GM12878 (cell line): ENCODE measurements at regions not wholly inside any gene's neighbourhood (a gene's known extent, or its start where the extent isn't known, plus 50 kb on each side); places are given as distances from the start of the nearest gene placed in this dataset.

Source experiments
- ATAC-seq: fragments of 200-7000 bp; cut with Tn5 transposase; 3 replicates; pipeline ENCODE4 v1.9.1; 2020; ENCODE audit warnings: mild to moderate bottlenecking, moderate library complexity
- BruUV-seq: library from RNA; stranded (reverse); fragments of 400-500 nt; replicated peaks from 2 replicates; lab custom pipeline; 2021; lab: Mats Ljungman, UMichigan
- CTCF ChIA-PET: fragments of 300-600 bp; sonication (Branson Sonifier 250); formaldehyde crosslinking; extraction: SDS; loops from one replicate; lab custom pipeline; 2021; ENCODE audit warnings: inconsistent platforms; lab: Yijun Ruan, JAX
- POLR2A ChIA-PET: fragments of 350-600 bp; formaldehyde crosslinking; extraction: SDS; loops from one replicate; lab custom pipeline; 2021; ENCODE audit warnings: inconsistent platforms; lab: Charles Lee
- RAD21 ChIA-PET: fragments of 300-600 bp; sonication (Branson Sonifier 250); formaldehyde crosslinking; loops from one replicate; lab custom pipeline; 2023; ENCODE audit warnings: antibody characterized with exemption; ENCODE audit not compliant: unreplicated experiment; lab: Charles Lee
- SMC1A ChIA-PET: fragments of 300-600 bp; sonication (Branson Sonifier 250); formaldehyde crosslinking; loops from one replicate; lab custom pipeline; 2023; ENCODE audit not compliant: unreplicated experiment, uncharacterized antibody; lab: Charles Lee
- DNase-seq: peaks from one replicate; pipeline ENCODE4 v3.0.0-alpha.2; 2011; ENCODE audit warnings: low read depth, low spot score
- FAIRE-seq: peaks from 3 replicates; lab custom pipeline; 2011; peaks lifted over from hg19 to GRCh38; lab: Jason Lieb, UNC
- H2AFZ ChIP-seq: 2 replicates; pipeline ENCODE4 v1.6.0; 2011; ENCODE audit warnings: low read depth, low read length, control low read depth; ENCODE audit not compliant: control insufficient read depth
- H3K27ac ChIP-seq: 2 replicates; pipeline ENCODE4 v1.5.1; 2011; ENCODE audit warnings: control low read depth; ENCODE audit not compliant: control insufficient read depth, insufficient read depth
- H3K27me3 ChIP-seq, 2 experiments: replicated peaks in 1 of 2; 2 replicates each; pipeline versions ENCODE4 v1.6.0 to v1.6.1; 2011; ENCODE audit warnings: low read length in 1 of 2; ENCODE audit not compliant: control insufficient read depth in 2 of 2, insufficient read depth in 2 of 2
- H3K36me3 ChIP-seq, 2 experiments: 2 replicates each; pipeline ENCODE4 v1.5.1; 2011; ENCODE audit warnings: low read length in 1 of 2; ENCODE audit not compliant: control insufficient read depth in 2 of 2, insufficient read depth in 2 of 2
- H3K4me1 ChIP-seq: 2 replicates; pipeline ENCODE4 v1.6.1; 2011; ENCODE audit warnings: mild to moderate bottlenecking, low read length, moderate library complexity, mixed read lengths; ENCODE audit not compliant: control insufficient read depth, insufficient read depth
- H3K4me2 ChIP-seq: 2 replicates; pipeline ENCODE4 v1.6.0; 2011; ENCODE audit warnings: control low read depth; ENCODE audit not compliant: control insufficient read depth, insufficient read depth
- H3K4me3 ChIP-seq: fragments of 200-600 bp; sonication (generic); 2 replicates; pipeline ENCODE4 v1.5.1; 2016
- H3K79me2 ChIP-seq: 2 replicates; pipeline ENCODE4 v1.6.0; 2011; ENCODE audit warnings: low read length; ENCODE audit not compliant: control insufficient read depth, insufficient read depth
- H3K9ac ChIP-seq: 2 replicates; pipeline ENCODE4 v1.8.0; 2011; ENCODE audit warnings: low read length, control low read depth, mixed read lengths; ENCODE audit not compliant: control insufficient read depth, insufficient read depth
- H3K9me3 ChIP-seq: replicated peaks from 3 replicates; pipeline ENCODE4 v1.5.1; 2011; ENCODE audit warnings: mild to moderate bottlenecking, low read length; ENCODE audit not compliant: control insufficient read depth, insufficient read depth
- H4K20me1 ChIP-seq: 2 replicates; pipeline ENCODE4 v1.6.0; 2011; ENCODE audit not compliant: control insufficient read depth, insufficient read depth
- CHD1 ChIP-seq: IDR thresholded peaks from 2 replicates; pipeline ENCODE4 v1.6.1; 2012; ENCODE audit warnings: low read depth, low read length, improper control_type of control experiment
- ESRRA ChIP-seq: IDR thresholded peaks from 2 replicates; pipeline ENCODE4 v1.6.1; 2012; ENCODE audit warnings: mild to moderate bottlenecking, low read length, improper control_type of control experiment
- FOS ChIP-seq: IDR thresholded peaks from 3 replicates; pipeline ENCODE4 v1.6.1; 2011; ENCODE audit warnings: borderline replicate concordance; ENCODE audit not compliant: insufficient read length; ENCODE audit errors: extremely low read depth
- HCFC1 ChIP-seq: fragments of 150-350 bp; IDR thresholded peaks from 2 replicates; pipeline ENCODE4 v1.6.1; 2014; ENCODE audit warnings: low read length
- IKZF1 ChIP-seq: fragments of 450-650 bp; conservative IDR thresholded peaks from 2 replicates; pipeline ENCODE4 v1.6.1; 2017; ENCODE audit warnings: antibody characterized with exemption, mild to moderate bottlenecking
- MAX ChIP-seq: IDR thresholded peaks from 2 replicates; pipeline ENCODE4 v1.6.1; 2012; ENCODE audit warnings: low read depth, low read length, improper control_type of control experiment
- MLLT1 ChIP-seq: fragments of 450-650 bp; IDR thresholded peaks from 2 replicates; pipeline ENCODE4 v1.6.1; 2016; ENCODE audit warnings: mild to moderate bottlenecking
- PBX3 ChIP-seq: IDR thresholded peaks from 2 replicates; pipeline ENCODE4 v1.6.1; 2011; ENCODE audit warnings: mild to moderate bottlenecking, low read depth, low read length, moderate library complexity; ENCODE audit not compliant: insufficient replicate concordance
- SIN3A ChIP-seq: IDR thresholded peaks from 2 replicates; pipeline ENCODE4 v1.6.1; 2012; ENCODE audit warnings: low read depth, low read length, improper control_type of control experiment
- SMAD5 ChIP-seq: IDR thresholded peaks from 2 replicates; pipeline ENCODE4 v1.6.1; 2016; ENCODE audit warnings: antibody characterized with exemption, low read depth
- STAT1 ChIP-seq: fragments of 450-650 bp; conservative IDR thresholded peaks from 2 replicates; pipeline ENCODE4 v1.6.1; 2014; ENCODE audit warnings: antibody characterized with exemption, mild to moderate bottlenecking
- TARDBP ChIP-seq: IDR thresholded peaks from 2 replicates; pipeline ENCODE4 v1.6.1; 2016; ENCODE audit warnings: borderline replicate concordance
- WGBS: methylation state at CpG from one replicate; pipeline ENCODE4 v1.1.6; 2016; ENCODE audit warnings: low lambda C conversion rate; ENCODE audit not compliant: insufficient replicate concordance, insufficient coverage; ENCODE audit errors: missing lambda C conversion rate; 5-methylcytosine and 5-hydroxymethylcytosine counted together
- in situ Hi-C: fragments of 300-500 bp; cut with MboI; formaldehyde crosslinking; loops from 9 replicates; pipeline ENCODE4 v1.14.3; 2018; ENCODE audit warnings: mixed read lengths
- intact Hi-C: fragments of 100-400 bp; cut with micrococcal nuclease; formaldehyde crosslinking; loops from one replicate; pipeline ENCODE4 v1.14.2; 2022; ENCODE audit not compliant: unreplicated experiment

DNA sequence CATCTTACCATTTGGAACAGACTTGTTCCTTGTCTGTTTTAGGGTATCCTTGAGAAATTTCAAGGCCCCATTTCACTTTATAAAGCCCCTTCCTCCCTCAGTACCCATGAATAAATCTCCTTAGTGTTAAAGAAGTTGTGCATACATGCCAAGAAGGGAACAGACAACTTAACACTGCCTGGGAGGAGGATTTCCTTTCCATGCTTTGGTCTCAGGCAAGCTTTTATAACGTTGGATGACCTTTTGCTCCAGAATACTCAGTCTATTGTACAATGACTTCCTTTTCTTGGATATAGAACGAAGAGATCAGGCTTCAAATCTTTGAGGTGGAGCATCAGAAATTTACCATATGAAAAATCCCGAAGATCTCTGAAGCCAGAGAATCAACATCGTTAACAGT, 551.4 kb downstream of the PRKD1 start:
- FAIRE-seq (no peak), ATAC-seq (no peak), DNase-seq (no peak)
- Histone ChIP-seq H3K4me3 (no peak overlapping the region), H3K36me3 (no peaks in the 10 kb centered on the region), H2AFZ (no peak overlapping the region), H4K20me1 (no peaks in the 10 kb centered on the region), H3K27me3 (no peaks in the 10 kb centered on the region), H3K4me1 (no peaks in the 10 kb centered on the region), H3K4me2 (no peak overlapping the region), H3K79me2 (no peaks in the 10 kb centered on the region), H3K9me3 (no peaks in the 10 kb centered on the region), H3K9ac (no peak overlapping the region), H3K27ac (no peak overlapping the region)
- TF ChIP-seq MAX (no peak), TARDBP (no peak), HCFC1 (no peak), STAT1 (no peak), FOS (no peak), PBX3 (no peak), SIN3A (no peak), MLLT1 (no peak), CHD1 (no peak), ESRRA (no peak), IKZF1 (no peak), SMAD5 (no peak)
- SMC1A ChIA-PET, result no interaction called here
- intact Hi-C loops (no loop called here), in situ Hi-C loops (no loop called here)
- CTCF ChIA-PET, result no interaction called here
- RAD21 ChIA-PET, result no interaction called here
- 16% methylated on average over 4 of the region's 4 CpGs for WGBS
- BruUV-seq, result no TSS peak
- POLR2A ChIA-PET, result no interaction called here
